GM12878 (cell line): ENCODE measurements at regions not wholly inside any gene's neighbourhood (a gene's known extent, or its start where the extent isn't known, plus 50 kb on each side); places are given as distances from the start of the nearest gene placed in this dataset.

Source experiments
- ATAC-seq: fragments of 200-7000 bp; cut with Tn5 transposase; 3 replicates; pipeline ENCODE4 v1.9.1; 2020; ENCODE audit warnings: mild to moderate bottlenecking, moderate library complexity
- BruUV-seq: library from RNA; stranded (reverse); fragments of 400-500 nt; replicated peaks from 2 replicates; lab custom pipeline; 2021; lab: Mats Ljungman, UMichigan
- CTCF ChIA-PET: fragments of 300-600 bp; sonication (Branson Sonifier 250); formaldehyde crosslinking; extraction: SDS; loops from one replicate; lab custom pipeline; 2021; ENCODE audit warnings: inconsistent platforms; lab: Yijun Ruan, JAX
- POLR2A ChIA-PET: fragments of 350-600 bp; formaldehyde crosslinking; extraction: SDS; loops from one replicate; lab custom pipeline; 2021; ENCODE audit warnings: inconsistent platforms; lab: Charles Lee
- RAD21 ChIA-PET: fragments of 300-600 bp; sonication (Branson Sonifier 250); formaldehyde crosslinking; loops from one replicate; lab custom pipeline; 2023; ENCODE audit warnings: antibody characterized with exemption; ENCODE audit not compliant: unreplicated experiment; lab: Charles Lee
- SMC1A ChIA-PET: fragments of 300-600 bp; sonication (Branson Sonifier 250); formaldehyde crosslinking; loops from one replicate; lab custom pipeline; 2023; ENCODE audit not compliant: unreplicated experiment, uncharacterized antibody; lab: Charles Lee
- DNase-seq: peaks from one replicate; pipeline ENCODE4 v3.0.0-alpha.2; 2011; ENCODE audit warnings: low read depth, low spot score
- FAIRE-seq: peaks from 3 replicates; lab custom pipeline; 2011; peaks lifted over from hg19 to GRCh38; lab: Jason Lieb, UNC
- H2AFZ ChIP-seq: 2 replicates; pipeline ENCODE4 v1.6.0; 2011; ENCODE audit warnings: low read depth, low read length, control low read depth; ENCODE audit not compliant: control insufficient read depth
- H3K27ac ChIP-seq: 2 replicates; pipeline ENCODE4 v1.5.1; 2011; ENCODE audit warnings: control low read depth; ENCODE audit not compliant: control insufficient read depth, insufficient read depth
- H3K27me3 ChIP-seq, 2 experiments: replicated peaks in 1 of 2; 2 replicates each; pipeline versions ENCODE4 v1.6.0 to v1.6.1; 2011; ENCODE audit warnings: low read length in 1 of 2; ENCODE audit not compliant: control insufficient read depth in 2 of 2, insufficient read depth in 2 of 2
- H3K36me3 ChIP-seq, 2 experiments: 2 replicates each; pipeline ENCODE4 v1.5.1; 2011; ENCODE audit warnings: low read length in 1 of 2; ENCODE audit not compliant: control insufficient read depth in 2 of 2, insufficient read depth in 2 of 2
- H3K4me1 ChIP-seq: 2 replicates; pipeline ENCODE4 v1.6.1; 2011; ENCODE audit warnings: mild to moderate bottlenecking, low read length, moderate library complexity, mixed read lengths; ENCODE audit not compliant: control insufficient read depth, insufficient read depth
- H3K4me2 ChIP-seq: 2 replicates; pipeline ENCODE4 v1.6.0; 2011; ENCODE audit warnings: control low read depth; ENCODE audit not compliant: control insufficient read depth, insufficient read depth
- H3K4me3 ChIP-seq: fragments of 200-600 bp; sonication (generic); 2 replicates; pipeline ENCODE4 v1.5.1; 2016
- H3K79me2 ChIP-seq: 2 replicates; pipeline ENCODE4 v1.6.0; 2011; ENCODE audit warnings: low read length; ENCODE audit not compliant: control insufficient read depth, insufficient read depth
- H3K9ac ChIP-seq: 2 replicates; pipeline ENCODE4 v1.8.0; 2011; ENCODE audit warnings: low read length, control low read depth, mixed read lengths; ENCODE audit not compliant: control insufficient read depth, insufficient read depth
- H3K9me3 ChIP-seq: replicated peaks from 3 replicates; pipeline ENCODE4 v1.5.1; 2011; ENCODE audit warnings: mild to moderate bottlenecking, low read length; ENCODE audit not compliant: control insufficient read depth, insufficient read depth
- H4K20me1 ChIP-seq: 2 replicates; pipeline ENCODE4 v1.6.0; 2011; ENCODE audit not compliant: control insufficient read depth, insufficient read depth
- BACH1 ChIP-seq: fragments of 450-650 bp; IDR thresholded peaks from 2 replicates; pipeline ENCODE4 v1.6.1; 2017; ENCODE audit warnings: mild to moderate bottlenecking, borderline replicate concordance
- CREB1 ChIP-seq: IDR thresholded peaks from 2 replicates; pipeline ENCODE4 v1.6.1; 2012; ENCODE audit warnings: low read depth, mild to moderate bottlenecking, inconsistent platforms
- HDGF ChIP-seq: fragments of 450-650 bp; IDR thresholded peaks from 2 replicates; pipeline ENCODE4 v1.6.1; 2016; ENCODE audit warnings: antibody characterized with exemption
- MYB ChIP-seq: fragments of 150-350 bp; IDR thresholded peaks from 2 replicates; pipeline ENCODE4 v1.6.1; 2014; ENCODE audit warnings: mild to moderate bottlenecking, low read depth, low read length, borderline replicate concordance
- NR2C2 ChIP-seq: IDR thresholded peaks from 2 replicates; pipeline ENCODE4 v1.6.1; 2011; ENCODE audit warnings: borderline replicate concordance, low read depth; ENCODE audit not compliant: control insufficient read depth, insufficient read length
- NR2F1 ChIP-seq: fragments of 450-650 bp; conservative IDR thresholded peaks from 2 replicates; pipeline ENCODE4 v1.6.1; 2017; ENCODE audit warnings: mild to moderate bottlenecking
- RAD21 ChIP-seq: IDR thresholded peaks from 2 replicates; pipeline ENCODE4 v1.6.1; 2011; ENCODE audit warnings: mild to moderate bottlenecking, low read depth, low read length, moderate library complexity; ENCODE audit not compliant: insufficient read depth
- SUZ12 ChIP-seq: fragments of 200-600 bp; sonication (generic); IDR thresholded peaks from one replicate; pipeline ENCODE4 v1.6.1; 2018; ENCODE audit warnings: antibody characterized with exemption, mild to moderate bottlenecking; ENCODE audit not compliant: unreplicated experiment
- WRNIP1 ChIP-seq: IDR thresholded peaks from 2 replicates; pipeline ENCODE4 v1.6.1; 2011; ENCODE audit warnings: low read depth, low read length, improper control_type of control experiment, borderline replicate concordance
- YBX1 ChIP-seq: fragments of 450-650 bp; IDR thresholded peaks from 2 replicates; pipeline ENCODE4 v1.6.1; 2016; ENCODE audit warnings: antibody characterized with exemption
- WGBS: methylation state at CpG from one replicate; pipeline ENCODE4 v1.1.6; 2016; ENCODE audit warnings: low lambda C conversion rate; ENCODE audit not compliant: insufficient replicate concordance, insufficient coverage; ENCODE audit errors: missing lambda C conversion rate; 5-methylcytosine and 5-hydroxymethylcytosine counted together
- in situ Hi-C: fragments of 300-500 bp; cut with MboI; formaldehyde crosslinking; loops from 9 replicates; pipeline ENCODE4 v1.14.3; 2018; ENCODE audit warnings: mixed read lengths
- intact Hi-C: fragments of 100-400 bp; cut with micrococcal nuclease; formaldehyde crosslinking; loops from one replicate; pipeline ENCODE4 v1.14.2; 2022; ENCODE audit not compliant: unreplicated experiment
- TF ChIP-seq, protein P1 (sequence below): fragments of 150-350 bp; IDR thresholded peaks from 2 replicates; pipeline ENCODE4 v1.6.1; 2014; ENCODE audit warnings: mild to moderate bottlenecking, low read depth, low read length
- TF ChIP-seq, protein P2 (sequence below): fragments of 450-650 bp; IDR thresholded peaks from 2 replicates; pipeline ENCODE4 v1.6.1; 2017; ENCODE audit warnings: mild to moderate bottlenecking, moderate library complexity

DNA sequence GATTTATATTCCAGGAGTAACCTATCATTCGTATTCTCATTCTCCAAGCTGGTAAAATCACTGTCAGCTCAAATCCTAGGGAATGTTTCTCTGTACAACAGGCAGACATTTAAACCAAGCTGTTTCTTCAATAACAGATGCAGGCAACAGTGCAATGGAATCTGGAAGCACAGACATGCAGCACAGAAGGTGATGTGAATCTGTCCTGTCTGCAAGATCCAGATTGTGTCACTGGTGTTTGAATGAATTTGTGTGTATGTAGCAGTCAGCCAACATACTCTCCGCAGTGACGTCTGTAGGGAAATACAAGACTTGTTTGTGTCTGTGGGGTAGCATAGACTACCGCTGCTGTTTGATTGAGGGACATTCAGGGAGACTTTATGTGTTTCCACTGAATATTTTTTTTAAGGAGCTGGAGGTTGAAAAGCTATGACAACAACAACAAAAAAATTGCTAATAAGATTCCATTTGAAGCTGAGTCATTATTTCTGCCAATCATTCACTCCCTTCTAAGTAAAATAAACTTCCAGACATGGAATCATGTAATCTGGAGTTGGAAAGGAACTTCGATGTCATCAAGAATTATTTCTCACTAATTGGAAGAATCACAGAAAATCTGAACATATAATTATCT lies 122.9 kb upstream of the MYO3A start:
- no peak for ATAC-seq
- H3K4me2 ChIP-seq, result no peak overlapping the region
- ChIA-PET RAD21 (no interaction called here), SMC1A (no interaction called here), POLR2A (no interaction called here), CTCF (no interaction called here)
- no peaks in the 10 kb centered on the region for H3K4me1 ChIP-seq
- intact Hi-C loops (no loop called here), in situ Hi-C loops (no loop called here)
- H4K20me1 ChIP-seq, result no peaks in the 10 kb centered on the region
- 37% methylated on average over 5 of the region's 5 CpGs for WGBS
- no peak for DNase-seq
- H3K36me3 ChIP-seq, result no peaks in the 10 kb centered on the region
- no peak for TF ChIP-seq HDGF
- no peak for TF ChIP-seq MYB
- TF ChIP-seq CREB1, result no peak
- no peaks in the 10 kb centered on the region for H3K27me3 ChIP-seq
- no peak overlapping the region for H3K4me3 ChIP-seq
- no peak overlapping the region for H3K27ac ChIP-seq
- no peaks in the 10 kb centered on the region for H3K9me3 ChIP-seq
- no peak overlapping the region for H3K9ac ChIP-seq
- no TSS peak for BruUV-seq
- no peak overlapping the region for H2AFZ ChIP-seq
- FAIRE-seq, result no peak
- H3K79me2 ChIP-seq, result no peaks in the 10 kb centered on the region

DNA sequence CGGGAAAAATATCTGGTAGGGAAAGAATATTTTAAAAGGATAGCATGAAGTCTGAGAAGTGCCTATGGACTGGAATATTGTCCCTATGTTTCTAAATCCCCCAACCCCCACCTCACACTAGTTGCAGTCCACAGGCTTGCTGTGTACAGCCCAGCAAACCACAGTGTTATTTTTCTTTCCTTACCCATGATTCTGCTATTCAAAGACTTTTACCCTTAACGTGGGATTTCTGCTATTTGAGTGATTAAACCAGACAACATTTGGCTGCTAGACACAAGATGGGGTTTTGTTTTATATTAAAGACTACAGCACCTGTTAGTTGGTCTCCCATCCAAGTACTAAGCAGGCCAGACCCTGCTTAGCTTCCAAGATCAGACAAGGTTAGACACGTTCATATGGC lies 120.5 kb upstream of the MYO3A start:
- in situ Hi-C loops, result no loop called here
- Histone ChIP-seq H3K36me3 (no peaks in the 10 kb centered on the region), H4K20me1 (no peaks in the 10 kb centered on the region), H3K4me2 (no peak overlapping the region), H3K27me3 (no peaks in the 10 kb centered on the region), H3K9me3 (no peaks in the 10 kb centered on the region), H3K4me1 (no peaks in the 10 kb centered on the region), H2AFZ (no peak overlapping the region), H3K79me2 (no peaks in the 10 kb centered on the region), H3K4me3 (no peak overlapping the region), H3K9ac (no peak overlapping the region), H3K27ac (no peak overlapping the region)
- FAIRE-seq (no peak), ATAC-seq (no peak), DNase-seq (no peak)
- ChIA-PET POLR2A (no interaction called here), RAD21 (no interaction called here), CTCF (no interaction called here), SMC1A (no interaction called here)
- intact Hi-C loops, result no loop called here
- WGBS, result 21% methylated on average over 3 of the region's 3 CpGs
- BruUV-seq, result no TSS peak
- TF ChIP-seq NR2C2 (no peak), RAD21 (no peak), CREB1 (no peak), SUZ12 (no peak), WRNIP1 (no peak), YBX1 (no peak), NR2F1 (no peak), BACH1 (no peak)
- TF ChIP-seq, protein P1, sequence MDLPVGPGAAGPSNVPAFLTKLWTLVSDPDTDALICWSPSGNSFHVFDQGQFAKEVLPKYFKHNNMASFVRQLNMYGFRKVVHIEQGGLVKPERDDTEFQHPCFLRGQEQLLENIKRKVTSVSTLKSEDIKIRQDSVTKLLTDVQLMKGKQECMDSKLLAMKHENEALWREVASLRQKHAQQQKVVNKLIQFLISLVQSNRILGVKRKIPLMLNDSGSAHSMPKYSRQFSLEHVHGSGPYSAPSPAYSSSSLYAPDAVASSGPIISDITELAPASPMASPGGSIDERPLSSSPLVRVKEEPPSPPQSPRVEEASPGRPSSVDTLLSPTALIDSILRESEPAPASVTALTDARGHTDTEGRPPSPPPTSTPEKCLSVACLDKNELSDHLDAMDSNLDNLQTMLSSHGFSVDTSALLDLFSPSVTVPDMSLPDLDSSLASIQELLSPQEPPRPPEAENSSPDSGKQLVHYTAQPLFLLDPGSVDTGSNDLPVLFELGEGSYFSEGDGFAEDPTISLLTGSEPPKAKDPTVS, result no peak
- TF ChIP-seq, protein P2, sequence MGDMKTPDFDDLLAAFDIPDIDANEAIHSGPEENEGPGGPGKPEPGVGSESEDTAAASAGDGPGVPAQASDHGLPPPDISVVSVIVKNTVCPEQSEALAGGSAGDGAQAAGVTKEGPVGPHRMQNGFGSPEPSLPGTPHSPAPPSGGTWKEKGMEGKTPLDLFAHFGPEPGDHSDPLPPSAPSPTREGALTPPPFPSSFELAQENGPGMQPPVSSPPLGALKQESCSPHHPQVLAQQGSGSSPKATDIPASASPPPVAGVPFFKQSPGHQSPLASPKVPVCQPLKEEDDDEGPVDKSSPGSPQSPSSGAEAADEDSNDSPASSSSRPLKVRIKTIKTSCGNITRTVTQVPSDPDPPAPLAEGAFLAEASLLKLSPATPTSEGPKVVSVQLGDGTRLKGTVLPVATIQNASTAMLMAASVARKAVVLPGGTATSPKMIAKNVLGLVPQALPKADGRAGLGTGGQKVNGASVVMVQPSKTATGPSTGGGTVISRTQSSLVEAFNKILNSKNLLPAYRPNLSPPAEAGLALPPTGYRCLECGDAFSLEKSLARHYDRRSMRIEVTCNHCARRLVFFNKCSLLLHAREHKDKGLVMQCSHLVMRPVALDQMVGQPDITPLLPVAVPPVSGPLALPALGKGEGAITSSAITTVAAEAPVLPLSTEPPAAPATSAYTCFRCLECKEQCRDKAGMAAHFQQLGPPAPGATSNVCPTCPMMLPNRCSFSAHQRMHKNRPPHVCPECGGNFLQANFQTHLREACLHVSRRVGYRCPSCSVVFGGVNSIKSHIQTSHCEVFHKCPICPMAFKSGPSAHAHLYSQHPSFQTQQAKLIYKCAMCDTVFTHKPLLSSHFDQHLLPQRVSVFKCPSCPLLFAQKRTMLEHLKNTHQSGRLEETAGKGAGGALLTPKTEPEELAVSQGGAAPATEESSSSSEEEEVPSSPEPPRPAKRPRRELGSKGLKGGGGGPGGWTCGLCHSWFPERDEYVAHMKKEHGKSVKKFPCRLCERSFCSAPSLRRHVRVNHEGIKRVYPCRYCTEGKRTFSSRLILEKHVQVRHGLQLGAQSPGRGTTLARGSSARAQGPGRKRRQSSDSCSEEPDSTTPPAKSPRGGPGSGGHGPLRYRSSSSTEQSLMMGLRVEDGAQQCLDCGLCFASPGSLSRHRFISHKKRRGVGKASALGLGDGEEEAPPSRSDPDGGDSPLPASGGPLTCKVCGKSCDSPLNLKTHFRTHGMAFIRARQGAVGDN, result no peak
